Stimulated activated CD4-positive, alpha-beta T cell treated with anti-CD3 and anti-CD28 coated beads, TNF-alpha, amount 100 ng/mL, for 48 hours (primary cell): ENCODE measurements at regions not wholly inside any gene's neighbourhood (a gene's known extent, or its start where the extent isn't known, plus 50 kb on each side); places are given as distances from the start of the nearest gene placed in this dataset.

Experiments
- DNase-seq, 3 donors: peaks; one replicate each; pipeline ENCODE4 v3.0.0-alpha.2; 2020; ENCODE audit warnings: low read depth in 3 of 3

- DNase-seq: no peak
These were observed 409.1 kb upstream of the KAZN start for GRCh38 chr1:14189381-14189780.

- no peak for DNase-seq
These were observed 408.0 kb upstream of the KAZN start for GRCh38 chr1:14190508-14190907.

GRCh38 chr1:14194511-14194910 is 404.0 kb upstream of the KAZN start:
- DNase-seq: no peak

GRCh38 chr1:14205066-14205465 is 393.4 kb upstream of the KAZN start:
- no peak for DNase-seq

GRCh38 chr1:14215151-14215550 is 383.3 kb upstream of the KAZN start:
- no peak for DNase-seq

- DNase-seq: no peak
These were observed 381.1 kb upstream of the KAZN start for GRCh38 chr1:14217384-14217783.

- DNase-seq: no peak
These were observed 378.2 kb upstream of the KAZN start for GRCh38 chr1:14220324-14220723.

- no peak for DNase-seq
These were observed 377.7 kb upstream of the KAZN start for GRCh38 chr1:14220811-14221210.

GRCh38 chr1:14222086-14222485 is 376.4 kb upstream of the KAZN start:
- DNase-seq: no peak

- no peak for DNase-seq
These were observed 369.8 kb upstream of the KAZN start for GRCh38 chr1:14228677-14229076.

- no peak for DNase-seq
These were observed 365.0 kb upstream of the KAZN start for GRCh38 chr1:14233510-14233909.

GRCh38 chr1:14236097-14236496 is 362.4 kb upstream of the KAZN start:
- no peak for DNase-seq

- DNase-seq: no peak
These were observed 359.8 kb upstream of the KAZN start for GRCh38 chr1:14238472-14239307.

- DNase-seq: no peak
These were observed 358.2 kb upstream of the KAZN start for GRCh38 chr1:14240265-14240664.

- DNase-seq: no peak
These were observed 356.4 kb upstream of the KAZN start for GRCh38 chr1:14242123-14242522.

- no peak for DNase-seq
These were observed 355.6 kb upstream of the KAZN start for GRCh38 chr1:14242870-14243269.

- DNase-seq: no peak
These were observed 352.5 kb upstream of the KAZN start for GRCh38 chr1:14245954-14246353.

- no peak for DNase-seq
These were observed 352.0 kb upstream of the KAZN start for GRCh38 chr1:14246471-14246870.

- DNase-seq: no peak
These were observed 350.8 kb upstream of the KAZN start for GRCh38 chr1:14247666-14248065.

- DNase-seq: no peak
These were observed 346.6 kb upstream of the KAZN start for GRCh38 chr1:14251871-14252270.

- DNase-seq: no peak
These were observed 344.8 kb upstream of the KAZN start for GRCh38 chr1:14253676-14254075.

- DNase-seq: no peak
These were observed 344.2 kb upstream of the KAZN start for GRCh38 chr1:14254251-14254650.

- no peak for DNase-seq
These were observed 343.3 kb upstream of the KAZN start for GRCh38 chr1:14255233-14255632.

GRCh38 chr1:14255711-14256110 is 342.8 kb upstream of the KAZN start:
- no peak for DNase-seq
